IPS-20b (cell line): ENCODE measurements at regions not wholly inside any gene's neighbourhood (a gene's known extent, or its start where the extent isn't known, plus 50 kb on each side); places are given as distances from the start of the nearest gene placed in this dataset.

Source experiments
- H3K27ac ChIP-seq: one replicate; pipeline ENCODE4 v1.5.1; 2013; ENCODE audit warnings: low read length
- H3K27me3 ChIP-seq: 2 replicates; pipeline ENCODE4 v1.6.1; 2013; ENCODE audit warnings: mild to moderate bottlenecking, low read length, inconsistent platforms; ENCODE audit not compliant: insufficient read depth
- H3K36me3 ChIP-seq: 2 replicates; pipeline ENCODE4 v1.6.1; 2013; ENCODE audit warnings: low read depth, mild to moderate bottlenecking, inconsistent platforms, low read length, moderate library complexity; ENCODE audit not compliant: insufficient read depth
- H3K4me1 ChIP-seq: 2 replicates; pipeline ENCODE4 v1.6.1; 2013; ENCODE audit warnings: mild to moderate bottlenecking, control low read depth, inconsistent platforms, low read length, moderate library complexity; ENCODE audit not compliant: insufficient read depth
- H3K4me3 ChIP-seq: 2 replicates; pipeline ENCODE4 v1.5.1; 2013; ENCODE audit warnings: mild to moderate bottlenecking, low read length, inconsistent platforms
- H3K9ac ChIP-seq: 2 replicates; pipeline ENCODE4 v1.6.1; 2013; ENCODE audit warnings: low read depth, mild to moderate bottlenecking, inconsistent platforms, low read length, moderate library complexity
- H3K9me3 ChIP-seq: 2 replicates; pipeline ENCODE4 v1.6.1; 2013; ENCODE audit warnings: mild to moderate bottlenecking, low read depth, low read length, inconsistent platforms; ENCODE audit not compliant: insufficient read depth

- H3K27ac ChIP-seq: no peak overlapping the region
These were observed 263.0 kb downstream of the BAMBI start for GRCh38 chr10:28940158-28940888.

GRCh38 chr10:28942012-28942411 lies 264.7 kb downstream of the BAMBI start:
- peaks cover 7% of the 10 kb centered on the region; the same call in 1 of the 2 replicates for H3K4me1 ChIP-seq
- no peak overlapping the region for H3K27ac ChIP-seq
- H3K27me3 ChIP-seq: peaks cover 39% of the 10 kb centered on the region
- no peaks in the 10 kb centered on the region for H3K9me3 ChIP-seq
- H3K36me3 ChIP-seq: no peaks in the 10 kb centered on the region
- H3K4me3 ChIP-seq: no peak overlapping the region
- no peak overlapping the region for H3K9ac ChIP-seq

More at GRCh38 chr10:28940158-28940888, 263.0 kb downstream of the BAMBI start:
- H3K36me3 ChIP-seq: no peaks in the 10 kb centered on the region
- peaks cover 45% of the 10 kb centered on the region for H3K27me3 ChIP-seq
- peak overlapping the region; percentile 75 for H3K4me3 ChIP-seq
- H3K9ac ChIP-seq: peak overlapping the region; percentile 77; the same call in 1 of the 2 replicates
- no peaks in the 10 kb centered on the region for H3K9me3 ChIP-seq
- H3K4me1 ChIP-seq: peaks cover 7% of the 10 kb centered on the region; the same call in 1 of the 2 replicates

GRCh38 chr10:28945959-28946358 lies 268.6 kb downstream of the BAMBI start:
- H3K36me3 ChIP-seq: no peaks in the 10 kb centered on the region
- H3K4me3 ChIP-seq: no peak overlapping the region
- H3K27me3 ChIP-seq: peaks cover 9% of the 10 kb centered on the region; the same call in 1 of the 2 replicates
- no peaks in the 10 kb centered on the region; the same call in 1 of the 2 replicates for H3K4me1 ChIP-seq
- H3K9ac ChIP-seq: no peak overlapping the region
- no peaks in the 10 kb centered on the region for H3K9me3 ChIP-seq
- H3K27ac ChIP-seq: no peak overlapping the region

GRCh38 chr10:28946479-28946878 lies 269.2 kb downstream of the BAMBI start:
- Histone ChIP-seq H3K9ac (no peak overlapping the region), H3K4me1 (no peaks in the 10 kb centered on the region), H3K27ac (no peak overlapping the region), H3K27me3 (peaks cover 4% of the 10 kb centered on the region; the same call in 1 of the 2 replicates), H3K36me3 (no peaks in the 10 kb centered on the region), H3K9me3 (no peaks in the 10 kb centered on the region), H3K4me3 (no peak overlapping the region)

- Histone ChIP-seq H3K9ac (no peak overlapping the region), H3K27me3 (no peaks in the 10 kb centered on the region; the same call in 1 of the 2 replicates), H3K9me3 (no peaks in the 10 kb centered on the region), H3K4me3 (no peak overlapping the region), H3K27ac (no peak overlapping the region), H3K4me1 (no peaks in the 10 kb centered on the region), H3K36me3 (no peaks in the 10 kb centered on the region)
These were observed 269.9 kb downstream of the BAMBI start for GRCh38 chr10:28947171-28947570.

GRCh38 chr10:28948046-28948445 lies 270.7 kb downstream of the BAMBI start:
- Histone ChIP-seq H3K4me3 (no peak overlapping the region), H3K9ac (no peak overlapping the region), H3K9me3 (no peaks in the 10 kb centered on the region), H3K27ac (no peak overlapping the region), H3K27me3 (no peaks in the 10 kb centered on the region), H3K36me3 (no peaks in the 10 kb centered on the region), H3K4me1 (no peaks in the 10 kb centered on the region)

- H3K27ac ChIP-seq: no peak overlapping the region
- H3K9ac ChIP-seq: no peak overlapping the region
- H3K4me1 ChIP-seq: no peaks in the 10 kb centered on the region
- H3K4me3 ChIP-seq: no peak overlapping the region
- H3K9me3 ChIP-seq: no peaks in the 10 kb centered on the region
- H3K27me3 ChIP-seq: no peaks in the 10 kb centered on the region
- no peaks in the 10 kb centered on the region for H3K36me3 ChIP-seq
These were observed 272.0 kb downstream of the BAMBI start for GRCh38 chr10:28949005-28950004.

GRCh38 chr10:28951484-28951883 lies 274.2 kb downstream of the BAMBI start:
- no peaks in the 10 kb centered on the region for H3K4me1 ChIP-seq
- H3K27ac ChIP-seq: no peak overlapping the region
- H3K9me3 ChIP-seq: no peaks in the 10 kb centered on the region
- no peaks in the 10 kb centered on the region for H3K36me3 ChIP-seq
- H3K4me3 ChIP-seq: no peak overlapping the region
- no peaks in the 10 kb centered on the region for H3K27me3 ChIP-seq
- no peak overlapping the region for H3K9ac ChIP-seq

- no peaks in the 10 kb centered on the region for H3K27me3 ChIP-seq
- no peak overlapping the region for H3K4me3 ChIP-seq
- no peak overlapping the region for H3K9ac ChIP-seq
- no peaks in the 10 kb centered on the region for H3K36me3 ChIP-seq
- H3K27ac ChIP-seq: no peak overlapping the region
- H3K4me1 ChIP-seq: no peaks in the 10 kb centered on the region
- no peaks in the 10 kb centered on the region for H3K9me3 ChIP-seq
These were observed 275.2 kb downstream of the BAMBI start for GRCh38 chr10:28952523-28952922.

GRCh38 chr10:28954211-28954610 lies 276.9 kb downstream of the BAMBI start:
- Histone ChIP-seq H3K27me3 (no peaks in the 10 kb centered on the region), H3K9me3 (no peaks in the 10 kb centered on the region), H3K27ac (no peak overlapping the region), H3K4me3 (no peak overlapping the region), H3K9ac (no peak overlapping the region), H3K4me1 (no peaks in the 10 kb centered on the region), H3K36me3 (no peaks in the 10 kb centered on the region)

- Histone ChIP-seq H3K27me3 (no peaks in the 10 kb centered on the region), H3K4me3 (no peak overlapping the region), H3K9me3 (no peaks in the 10 kb centered on the region), H3K27ac (no peak overlapping the region), H3K9ac (no peak overlapping the region), H3K4me1 (no peaks in the 10 kb centered on the region), H3K36me3 (no peaks in the 10 kb centered on the region)
These were observed 281.1 kb downstream of the BAMBI start for GRCh38 chr10:28958468-28958867.
